KBM-7 (cell line): ENCODE measurements at regions not wholly inside any gene's neighbourhood (a gene's known extent, or its start where the extent isn't known, plus 50 kb on each side); places are given as distances from the start of the nearest gene placed in this dataset.
A peak's percentile ranks its signal among the peaks of the same experiment; 100 is the strongest.
"Not testable (repeated sequence)": the region's sequence is repeated elsewhere in the genome, so short reads cannot be mapped to it uniquely, and the experiment has no call there.

Experiments used
- DNase-seq: peaks from one replicate; pipeline ENCODE4 v3.0.0-alpha.2; 2015
- in situ Hi-C: fragments of 300-500 bp; cut with MboI; formaldehyde crosslinking; loops from 2 replicates; pipeline ENCODE4 v1.14.3; 2020; ENCODE audit warnings: low sequenced_read_pairs, low pct_unique_long_range_greater_than_20kb, mixed read lengths

- in situ Hi-C loops: no loop called here
- DNase-seq: no peak
Measured at GRCh38 chr7:32661501-32661900, 166.2 kb downstream of the AVL9 start.

GRCh38 chr7:32660936-32661335 lies 165.6 kb downstream of the AVL9 start:
- in situ Hi-C loops: no loop called here
- DNase-seq: no peak

- no peak for DNase-seq
- in situ Hi-C loops: no loop called here
Measured at GRCh38 chr7:32659853-32660252, 164.6 kb downstream of the AVL9 start.

GRCh38 chr7:32658467-32658869 lies 163.2 kb downstream of the AVL9 start:
- no peak for DNase-seq
- in situ Hi-C loops: no loop called here

GRCh38 chr7:32658034-32658433 lies 162.7 kb downstream of the AVL9 start:
- in situ Hi-C loops: no loop called here
- DNase-seq: no peak

- in situ Hi-C loops, DNase-seq: not testable (repeated sequence)
Measured at GRCh38 chr7:32654549-32654948, 159.3 kb downstream of the AVL9 start.

- DNase-seq, in situ Hi-C loops: not testable (repeated sequence)
Measured at GRCh38 chr7:32650356-32650755, 155.1 kb downstream of the AVL9 start.

- in situ Hi-C loops: no loop called here
- no peak for DNase-seq
Measured at GRCh38 chr7:32648408-32649156, 153.3 kb downstream of the AVL9 start.

- DNase-seq, in situ Hi-C loops: not testable (repeated sequence)
Measured at GRCh38 chr7:32645255-32645654, 150.0 kb downstream of the AVL9 start.

- DNase-seq: no peak
- in situ Hi-C loops: no loop called here
Measured at GRCh38 chr7:32643194-32643593, 147.9 kb downstream of the AVL9 start.

GRCh38 chr7:32639122-32639521 lies 143.8 kb downstream of the AVL9 start:
- in situ Hi-C loops: no loop called here
- no peak for DNase-seq

- in situ Hi-C loops: not testable (repeated sequence)
- peak; percentile 55 for DNase-seq
Measured at GRCh38 chr7:32638479-32639121, 143.3 kb downstream of the AVL9 start.
